ENCODE measurements at regions not wholly inside any gene's neighbourhood (a gene's known extent, or its start where the extent isn't known, plus 50 kb on each side); places are given as distances from the start of the nearest gene placed in this dataset.
"Not testable (repeated sequence)": the region's sequence is repeated elsewhere in the genome, so short reads cannot be mapped to it uniquely, and the experiment has no call there.

GRCh38 chr2:128503399-128504245 lies 185.0 kb upstream of the HS6ST1 start:
- no peak for DNase-seq (ENCODE audit: low read depth in 4 of 4, low spot score in 3 of 4)

DNA sequence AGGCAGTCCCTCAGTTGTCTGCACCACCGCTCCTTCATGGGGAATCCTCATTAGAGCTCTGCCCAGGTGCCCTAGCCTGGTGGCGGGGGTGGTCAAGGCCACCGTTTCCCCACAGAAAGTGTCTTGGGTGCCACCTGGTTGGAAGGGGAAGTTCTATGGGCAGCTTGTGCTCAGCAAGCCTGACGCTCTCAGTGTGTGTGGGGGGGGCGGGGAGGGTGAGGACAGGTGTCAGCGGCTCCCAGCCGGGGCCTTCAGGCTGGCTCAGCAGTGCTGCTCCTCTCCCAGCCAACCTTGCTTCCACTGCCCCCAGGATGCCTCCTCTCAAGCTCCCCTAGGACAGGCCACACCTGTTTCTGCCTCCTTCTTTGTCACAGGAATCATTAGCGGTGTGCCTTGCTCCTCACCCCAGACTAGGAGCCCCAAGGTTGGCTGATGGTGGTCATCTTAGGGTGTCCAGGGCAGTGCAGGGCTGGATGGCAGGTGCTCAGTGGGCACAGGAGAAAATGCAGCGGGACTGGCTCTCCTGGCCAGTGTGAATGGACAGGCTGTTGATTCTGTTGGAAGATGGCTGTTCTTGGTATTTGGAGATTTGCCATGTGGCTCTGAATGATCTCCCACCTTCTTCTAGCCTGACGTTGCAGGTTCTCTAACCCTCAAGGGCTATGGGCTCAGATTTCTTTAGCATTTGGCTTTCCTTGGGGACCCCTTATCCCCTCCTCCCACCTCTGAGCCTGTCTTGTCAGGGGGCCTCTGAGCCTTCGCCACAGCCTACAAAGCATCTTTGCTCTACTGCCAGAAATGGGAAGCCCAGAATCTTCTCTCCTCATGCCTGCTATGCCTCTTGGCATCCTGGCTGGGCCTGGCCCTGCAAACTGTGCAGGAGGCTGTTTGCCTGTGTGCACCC lies 185.8 kb upstream of the HS6ST1 start:
- DNase-seq (ENCODE audit: low read depth in 4 of 4, low spot score in 3 of 4): no peak

DNA sequence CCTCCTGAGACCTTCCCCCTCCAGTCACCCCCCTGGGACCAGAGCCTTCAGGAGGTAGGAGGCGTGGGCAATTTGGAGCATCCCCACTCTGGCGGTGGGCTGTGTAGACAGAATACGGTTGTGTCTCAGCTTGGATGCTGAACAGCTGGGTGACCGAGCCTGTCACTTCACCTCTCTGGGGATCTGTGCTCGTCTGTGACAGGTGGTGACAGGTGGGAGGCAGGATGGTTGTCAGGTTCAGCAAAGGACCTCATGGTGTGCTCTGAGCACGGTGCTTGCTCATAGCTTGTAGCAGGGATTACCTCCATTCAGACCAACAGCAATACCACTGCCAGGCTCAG lies 186.5 kb upstream of the HS6ST1 start:
- DNase-seq (ENCODE audit: low read depth in 4 of 4, low spot score in 3 of 4): no peak

- DNase-seq (ENCODE audit: low read depth in 4 of 4, low spot score in 3 of 4): no peak
Observed at GRCh38 chr2:128505575-128506526, 187.2 kb upstream of the HS6ST1 start.

DNA sequence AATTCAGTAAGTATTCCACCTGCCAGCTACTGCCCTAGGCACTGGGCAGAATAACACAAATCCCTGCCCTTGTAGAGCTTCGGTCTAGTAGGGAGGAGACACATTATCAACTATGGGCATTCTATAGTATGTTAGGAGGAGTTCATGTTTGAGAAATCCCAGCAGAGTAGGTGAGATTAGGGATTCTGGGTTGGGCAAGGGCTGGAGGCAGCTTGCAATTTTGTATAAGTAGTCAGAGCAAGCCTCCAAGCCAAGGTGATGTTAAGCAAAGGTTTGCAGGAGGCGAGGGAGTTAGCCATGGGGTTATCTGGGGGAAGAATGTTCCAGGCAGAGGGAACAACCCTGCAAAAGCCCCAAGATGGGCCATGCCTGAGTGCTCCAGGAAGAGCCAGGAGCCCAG lies 187.9 kb upstream of the HS6ST1 start:
- no peak for DNase-seq (ENCODE audit: low read depth in 4 of 4, low spot score in 3 of 4)

- no peak for DNase-seq (ENCODE audit: low read depth in 4 of 4, low spot score in 3 of 4)
Observed at GRCh38 chr2:128510701-128511397, 192.2 kb upstream of the HS6ST1 start.

GRCh38 chr2:128511731-128512378 lies 193.2 kb upstream of the HS6ST1 start:
- DNase-seq (ENCODE audit: low read depth in 4 of 4, low spot score in 3 of 4): no peak

- no peak for DNase-seq (ENCODE audit: low read depth in 4 of 4, low spot score in 3 of 4)
Observed at GRCh38 chr2:128512379-128513115, 193.9 kb upstream of the HS6ST1 start.

GRCh38 chr2:128513116-128513960 lies 194.7 kb upstream of the HS6ST1 start:
- no peak for DNase-seq (ENCODE audit: low read depth in 4 of 4, low spot score in 3 of 4)

- no peak for DNase-seq (ENCODE audit: low read depth in 4 of 4, low spot score in 3 of 4)
Observed at GRCh38 chr2:128513961-128514283, 195.3 kb upstream of the HS6ST1 start.

DNA sequence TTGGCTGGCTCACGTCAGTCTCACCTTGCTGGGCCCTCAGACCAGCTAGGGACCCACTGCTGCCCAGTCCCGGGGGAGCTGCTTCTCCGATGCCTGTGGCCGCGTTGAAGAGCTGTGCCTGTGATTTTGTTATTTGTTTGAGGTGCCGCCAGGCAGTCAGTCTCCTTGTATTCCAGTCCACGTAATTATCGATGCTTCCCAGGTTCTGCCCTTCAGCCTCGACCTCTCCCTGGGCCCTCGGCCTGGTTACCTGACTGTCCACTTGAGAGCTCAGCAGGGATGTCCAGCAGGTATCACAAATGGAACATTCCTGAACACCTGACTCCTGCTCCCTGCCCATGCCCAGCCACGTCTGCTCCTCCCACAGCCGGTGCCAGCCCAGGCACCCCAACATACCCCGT lies 195.9 kb upstream of the HS6ST1 start:
- no peak for DNase-seq (ENCODE audit: low read depth in 4 of 4, low spot score in 3 of 4)

GRCh38 chr2:128516938-128517337 lies 198.3 kb upstream of the HS6ST1 start:
- DNase-seq (ENCODE audit: low read depth in 4 of 4, low spot score in 3 of 4): no peak

GRCh38 chr2:128519028-128519427 lies 200.4 kb upstream of the HS6ST1 start:
- not testable (repeated sequence) for DNase-seq (ENCODE audit: low read depth in 4 of 4, low spot score in 3 of 4)

GRCh38 chr2:128519517-128520215 lies 201.0 kb upstream of the HS6ST1 start:
- no peak for DNase-seq (ENCODE audit: low read depth in 4 of 4, low spot score in 3 of 4)

- DNase-seq (ENCODE audit: low read depth in 4 of 4, low spot score in 3 of 4): no peak
Observed at GRCh38 chr2:128520340-128520739, 201.7 kb upstream of the HS6ST1 start.

- DNase-seq (ENCODE audit: low read depth in 4 of 4, low spot score in 3 of 4): no peak
Observed at GRCh38 chr2:128520791-128521190, 202.1 kb upstream of the HS6ST1 start.

DNA sequence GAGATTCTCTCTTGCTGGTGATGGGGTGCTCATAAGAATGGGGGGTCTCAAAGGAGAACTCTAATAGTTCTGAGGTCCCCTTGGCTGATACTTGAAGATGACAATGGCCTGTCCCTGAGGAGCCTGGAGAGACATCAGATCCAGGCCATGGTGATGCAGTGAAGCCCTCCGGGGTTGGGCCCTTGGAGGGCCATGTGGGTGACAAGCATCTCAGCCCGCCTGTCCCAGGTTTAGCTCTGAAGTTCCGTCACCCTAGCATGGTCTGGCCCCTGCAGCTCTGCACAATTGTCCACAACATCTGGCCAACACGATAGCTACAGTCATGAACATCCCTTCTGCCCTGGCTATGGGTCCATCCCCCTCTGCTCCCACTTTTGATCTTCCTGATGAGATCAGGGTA lies 202.8 kb upstream of the HS6ST1 start:
- no peak for DNase-seq (ENCODE audit: low read depth in 4 of 4, low spot score in 3 of 4)

DNA sequence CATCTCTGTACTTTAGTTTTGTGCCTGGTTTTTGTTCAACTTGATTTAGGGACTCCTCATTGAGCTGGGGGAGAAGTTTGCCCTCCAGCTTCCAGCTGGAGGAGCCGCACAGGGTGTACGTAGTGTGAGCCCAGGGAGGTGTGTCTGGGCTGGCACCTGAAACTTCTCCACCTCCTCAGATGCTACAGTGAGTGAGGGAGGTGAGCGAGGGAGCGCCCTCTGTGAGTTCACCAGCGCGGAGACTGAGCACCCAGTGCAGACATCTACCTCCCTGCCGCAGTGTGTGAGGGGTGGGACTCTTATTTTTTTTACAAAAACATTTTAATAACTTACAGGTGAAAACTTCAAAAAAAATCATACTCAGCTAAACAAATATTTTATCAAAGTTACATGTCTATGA lies 204.2 kb upstream of the HS6ST1 start:
- no peak for DNase-seq (ENCODE audit: low read depth in 4 of 4, low spot score in 3 of 4)
